Vagina (tissue), 2 donors: ENCODE measurements at regions not wholly inside any gene's neighbourhood (a gene's known extent, or its start where the extent isn't known, plus 50 kb on each side); places are given as distances from the start of the nearest gene placed in this dataset.

Experiments used
- CTCF ChIP-seq, 3 experiments: fragments of 450-650 bp in 2 of 3; fragments of 200-600 bp in 1 of 3; sonication (generic) in 1 of 3; IDR thresholded peaks; one replicate each; pipeline ENCODE4 v1.5.1; 2017 to 2019; ENCODE audit warnings: antibody characterized with exemption in 3 of 3, mild to moderate bottlenecking in 2 of 3, moderate library complexity in 2 of 3
- POLR2A ChIP-seq, 2 donors: fragments of 450-650 bp; IDR thresholded peaks; one replicate each; pipeline ENCODE4 v1.6.1; 2017; ENCODE audit warnings: antibody characterized with exemption in 2 of 2, mild to moderate bottlenecking in 2 of 2, moderate library complexity in 2 of 2
- POLR2AphosphoS5 ChIP-seq, 2 donors: sonication (generic); formaldehyde crosslinking; IDR thresholded peaks; one replicate each; pipeline ENCODE4 v1.9.0; 2017; ENCODE audit warnings: antibody characterized with exemption in 2 of 2, mild to moderate bottlenecking in 2 of 2, low read depth in 1 of 2; ENCODE audit not compliant: insufficient read depth in 1 of 2

- TF ChIP-seq CTCF (IDR thresholded peaks at IDR 0.05): no peak
- no peak for TF ChIP-seq POLR2A (IDR thresholded peaks at IDR 0.05)
- TF ChIP-seq POLR2AphosphoS5 (IDR thresholded peaks at IDR 0.05; ENCODE audit: insufficient read depth in 1 of 2, low read depth in 1 of 2): no peak
Measured at GRCh38 chr4:138292321-138292720, 50.2 kb upstream of the SLC7A11 start.
